ENCODE measurements at regions not wholly inside any gene's neighbourhood (a gene's known extent, or its start where the extent isn't known, plus 50 kb on each side); places are given as distances from the start of the nearest gene placed in this dataset.

- ATAC-seq (replicated peaks in 1 of 2): no peak
- DNase-seq: no peak
- peaks cover 12% of the 10 kb centered on the region for H3K4me1 Mint-ChIP-seq (ENCODE audit: low read depth)
- no peaks in the 10 kb centered on the region for H3K9me3 Mint-ChIP-seq
- H3K27me3 Mint-ChIP-seq (ENCODE audit: low read depth): no peaks in the 10 kb centered on the region
- H3K4me3 Mint-ChIP-seq: no peak overlapping the region
- H3K27ac Mint-ChIP-seq: no peak overlapping the region
- H3K36me3 Mint-ChIP-seq (ENCODE audit: insufficient read depth in 2 of 2): no peaks in the 10 kb centered on the region
Measured at GRCh38 chr14:98844456-98844855, 427.5 kb downstream of the BCL11B start.

- no peak for DNase-seq
- H3K27me3 Mint-ChIP-seq (ENCODE audit: low read depth): no peaks in the 10 kb centered on the region
- no peak overlapping the region for H3K4me3 Mint-ChIP-seq
- no peaks in the 10 kb centered on the region for H3K9me3 Mint-ChIP-seq
- ATAC-seq (replicated peaks in 1 of 2): no peak
- H3K4me1 Mint-ChIP-seq (ENCODE audit: low read depth): peaks cover 12% of the 10 kb centered on the region
- no peak overlapping the region for H3K27ac Mint-ChIP-seq
- no peaks in the 10 kb centered on the region for H3K36me3 Mint-ChIP-seq (ENCODE audit: insufficient read depth in 2 of 2)
Measured at GRCh38 chr14:98847521-98848468, 424.2 kb downstream of the BCL11B start.

- H3K27ac Mint-ChIP-seq: no peak overlapping the region
- H3K9me3 Mint-ChIP-seq: no peaks in the 10 kb centered on the region
- no peak overlapping the region for H3K4me3 Mint-ChIP-seq
- ATAC-seq (replicated peaks in 1 of 2) (no peak), DNase-seq (no peak)
- no peaks in the 10 kb centered on the region for H3K27me3 Mint-ChIP-seq (ENCODE audit: low read depth)
- H3K4me1 Mint-ChIP-seq (ENCODE audit: low read depth): no peaks in the 10 kb centered on the region
- H3K36me3 Mint-ChIP-seq (ENCODE audit: insufficient read depth in 2 of 2): no peaks in the 10 kb centered on the region
Measured at GRCh38 chr14:98853063-98853729, 418.8 kb downstream of the BCL11B start.

- ATAC-seq (replicated peaks in 1 of 2) (no peak), DNase-seq (no peak)
- Mint-ChIP-seq H3K4me1 (ENCODE audit: low read depth) (no peaks in the 10 kb centered on the region), H3K27ac (no peak overlapping the region), H3K36me3 (ENCODE audit: insufficient read depth in 2 of 2) (no peaks in the 10 kb centered on the region), H3K4me3 (no peak overlapping the region), H3K9me3 (no peaks in the 10 kb centered on the region), H3K27me3 (ENCODE audit: low read depth) (no peaks in the 10 kb centered on the region)
Measured at GRCh38 chr14:98855926-98856715, 415.9 kb downstream of the BCL11B start.

- ATAC-seq (replicated peaks in 1 of 2): no peak
- H3K4me3 Mint-ChIP-seq: no peak overlapping the region
- no peaks in the 10 kb centered on the region for H3K4me1 Mint-ChIP-seq (ENCODE audit: low read depth)
- H3K27me3 Mint-ChIP-seq (ENCODE audit: low read depth): no peaks in the 10 kb centered on the region
- no peaks in the 10 kb centered on the region for H3K36me3 Mint-ChIP-seq (ENCODE audit: insufficient read depth in 2 of 2)
- no peak overlapping the region for H3K27ac Mint-ChIP-seq
- H3K9me3 Mint-ChIP-seq: no peaks in the 10 kb centered on the region
- no peak for DNase-seq
Measured at GRCh38 chr14:98858158-98858557, 413.8 kb downstream of the BCL11B start.

- H3K4me3 Mint-ChIP-seq: no peak overlapping the region
- H3K4me1 Mint-ChIP-seq (ENCODE audit: low read depth): no peaks in the 10 kb centered on the region
- no peak for ATAC-seq (replicated peaks in 1 of 2)
- no peaks in the 10 kb centered on the region for H3K36me3 Mint-ChIP-seq (ENCODE audit: insufficient read depth in 2 of 2)
- DNase-seq: no peak
- no peak overlapping the region for H3K27ac Mint-ChIP-seq
- no peaks in the 10 kb centered on the region for H3K9me3 Mint-ChIP-seq
- no peaks in the 10 kb centered on the region for H3K27me3 Mint-ChIP-seq (ENCODE audit: low read depth)
Measured at GRCh38 chr14:98858561-98858960, 413.4 kb downstream of the BCL11B start.

- Mint-ChIP-seq H3K36me3 (ENCODE audit: insufficient read depth in 2 of 2) (no peaks in the 10 kb centered on the region), H3K27me3 (ENCODE audit: low read depth) (no peaks in the 10 kb centered on the region), H3K27ac (no peak overlapping the region), H3K4me3 (no peak overlapping the region), H3K4me1 (ENCODE audit: low read depth) (no peaks in the 10 kb centered on the region), H3K9me3 (no peaks in the 10 kb centered on the region)
- DNase-seq (no peak), ATAC-seq (replicated peaks in 1 of 2) (no peak)
Measured at GRCh38 chr14:98859301-98859700, 412.7 kb downstream of the BCL11B start.

GRCh38 chr14:98864211-98864610 is 407.8 kb downstream of the BCL11B start:
- Mint-ChIP-seq H3K36me3 (ENCODE audit: insufficient read depth in 2 of 2) (no peaks in the 10 kb centered on the region), H3K9me3 (no peaks in the 10 kb centered on the region), H3K27ac (no peak overlapping the region), H3K27me3 (ENCODE audit: low read depth) (no peaks in the 10 kb centered on the region), H3K4me1 (ENCODE audit: low read depth) (peaks cover 4% of the 10 kb centered on the region), H3K4me3 (no peak overlapping the region)
- ATAC-seq (replicated peaks in 1 of 2) (no peak), DNase-seq (no peak)

GRCh38 chr14:98867146-98867545 is 404.9 kb downstream of the BCL11B start:
- H3K27ac Mint-ChIP-seq: no peak overlapping the region
- DNase-seq (no peak), ATAC-seq (replicated peaks in 1 of 2) (no peak)
- peaks cover 4% of the 10 kb centered on the region for H3K4me1 Mint-ChIP-seq (ENCODE audit: low read depth)
- no peaks in the 10 kb centered on the region for H3K27me3 Mint-ChIP-seq (ENCODE audit: low read depth)
- H3K9me3 Mint-ChIP-seq: no peaks in the 10 kb centered on the region
- H3K36me3 Mint-ChIP-seq (ENCODE audit: insufficient read depth in 2 of 2): no peaks in the 10 kb centered on the region
- H3K4me3 Mint-ChIP-seq: no peak overlapping the region

GRCh38 chr14:98867726-98868125 is 404.3 kb downstream of the BCL11B start:
- no peak for ATAC-seq (replicated peaks in 1 of 2)
- Mint-ChIP-seq H3K27me3 (ENCODE audit: low read depth) (no peaks in the 10 kb centered on the region), H3K4me1 (ENCODE audit: low read depth) (peaks cover 4% of the 10 kb centered on the region), H3K9me3 (no peaks in the 10 kb centered on the region), H3K36me3 (ENCODE audit: insufficient read depth in 2 of 2) (no peaks in the 10 kb centered on the region), H3K27ac (no peak overlapping the region), H3K4me3 (no peak overlapping the region)
- DNase-seq: no peak

GRCh38 chr14:98868866-98869265 is 403.1 kb downstream of the BCL11B start:
- ATAC-seq (replicated peaks in 1 of 2): no peak
- H3K27me3 Mint-ChIP-seq (ENCODE audit: low read depth): no peaks in the 10 kb centered on the region
- H3K9me3 Mint-ChIP-seq: no peaks in the 10 kb centered on the region

GRCh38 chr14:98871796-98872195 is 400.2 kb downstream of the BCL11B start:
- Mint-ChIP-seq H3K9me3 (no peaks in the 10 kb centered on the region), H3K4me1 (ENCODE audit: low read depth) (peaks cover 4% of the 10 kb centered on the region), H3K27ac (no peak overlapping the region), H3K27me3 (ENCODE audit: low read depth) (no peaks in the 10 kb centered on the region), H3K4me3 (no peak overlapping the region), H3K36me3 (ENCODE audit: insufficient read depth in 2 of 2) (no peaks in the 10 kb centered on the region)
- ATAC-seq (replicated peaks in 1 of 2): no peak
- no peak for DNase-seq

More at GRCh38 chr14:98868866-98869265, 403.1 kb downstream of the BCL11B start:
- peaks cover 4% of the 10 kb centered on the region for H3K4me1 Mint-ChIP-seq (ENCODE audit: low read depth)
- no peak for DNase-seq
- H3K4me3 Mint-ChIP-seq: no peak overlapping the region
- H3K27ac Mint-ChIP-seq: no peak overlapping the region
- H3K36me3 Mint-ChIP-seq (ENCODE audit: insufficient read depth in 2 of 2): no peaks in the 10 kb centered on the region

- ATAC-seq (replicated peaks in 1 of 2) (no peak), DNase-seq (no peak)
- Mint-ChIP-seq H3K27ac (no peak overlapping the region), H3K36me3 (ENCODE audit: insufficient read depth in 2 of 2) (peaks cover 8 to 9% of the 10 kb centered on the region in 2 donors), H3K9me3 (peaks cover 12 to 14% of the 10 kb centered on the region in 2 donors), H3K4me3 (no peak overlapping the region), H3K4me1 (ENCODE audit: low read depth) (peaks cover 11% of the 10 kb centered on the region), H3K27me3 (ENCODE audit: low read depth) (no peaks in the 10 kb centered on the region)
Measured at GRCh38 chr14:98877065-98877464, 394.9 kb downstream of the BCL11B start.
